ENCODE measurements at regions not wholly inside any gene's neighbourhood (a gene's known extent, or its start where the extent isn't known, plus 50 kb on each side); places are given as distances from the start of the nearest gene placed in this dataset.

GRCh38 chr15:62874064-62874463 lies 168.5 kb upstream of the TPM1 start:
- no peak for TF ChIP-seq POLR2AphosphoS5 (IDR thresholded peaks at IDR 0.05)
- no peak for TF ChIP-seq CTCF (IDR thresholded peaks at IDR 0.05 in 8 of 11, conservative IDR thresholded peaks at IDR 0.05 in 3 of 11)
